ENCODE measurements at regions not wholly inside any gene's neighbourhood (a gene's known extent, or its start where the extent isn't known, plus 50 kb on each side); places are given as distances from the start of the nearest gene placed in this dataset.

GRCh38 chr6:169841251-169841650 lies 89.8 kb downstream of the ERMARD start:
- H3K36me3 ChIP-seq: no peaks in the 10 kb centered on the region
- H3K4me1 ChIP-seq (ENCODE audit: low read depth): no peaks in the 10 kb centered on the region
- H3K27me3 ChIP-seq: no peaks in the 10 kb centered on the region
- no peak for TF ChIP-seq CTCF (IDR thresholded peaks at IDR 0.05; ENCODE audit: low read depth, low read length)
- no peak overlapping the region for H3K4me3 ChIP-seq
- H3K9me3 ChIP-seq (ENCODE audit: low read depth): no peaks in the 10 kb centered on the region
- H3K27ac ChIP-seq: no peak overlapping the region
- no peak for DNase-seq (ENCODE audit: low read depth in 1 of 2, low spot score in 1 of 2)

- TF ChIP-seq CTCF (IDR thresholded peaks at IDR 0.05; ENCODE audit: low read depth, low read length): no peak
- no peak for DNase-seq (ENCODE audit: low read depth in 1 of 2, low spot score in 1 of 2)
- H3K4me3 ChIP-seq: no peak overlapping the region
Observed at GRCh38 chr6:169839898-169840631, 88.6 kb downstream of the ERMARD start.

GRCh38 chr6:169839493-169839892 lies 88.1 kb downstream of the ERMARD start:
- H3K9me3 ChIP-seq (ENCODE audit: low read depth): no peaks in the 10 kb centered on the region
- no peak for DNase-seq (ENCODE audit: low read depth in 1 of 2, low spot score in 1 of 2)
- H3K27ac ChIP-seq: no peak overlapping the region
- no peak for TF ChIP-seq CTCF (IDR thresholded peaks at IDR 0.05; ENCODE audit: low read depth, low read length)
- H3K36me3 ChIP-seq: no peaks in the 10 kb centered on the region
- no peak overlapping the region for H3K4me3 ChIP-seq
- H3K4me1 ChIP-seq (ENCODE audit: low read depth): no peaks in the 10 kb centered on the region
- no peaks in the 10 kb centered on the region for H3K27me3 ChIP-seq

More at GRCh38 chr6:169839898-169840631, 88.6 kb downstream of the ERMARD start:
- Histone ChIP-seq H3K27me3 (no peaks in the 10 kb centered on the region), H3K4me1 (ENCODE audit: low read depth) (no peaks in the 10 kb centered on the region), H3K36me3 (no peaks in the 10 kb centered on the region), H3K9me3 (ENCODE audit: low read depth) (no peaks in the 10 kb centered on the region), H3K27ac (no peak overlapping the region)

- H3K9me3 ChIP-seq (ENCODE audit: low read depth): no peaks in the 10 kb centered on the region
- H3K36me3 ChIP-seq: no peaks in the 10 kb centered on the region
- no peak overlapping the region for H3K4me3 ChIP-seq
- DNase-seq (ENCODE audit: low read depth in 1 of 2, low spot score in 1 of 2): no peak
- H3K4me1 ChIP-seq (ENCODE audit: low read depth): no peaks in the 10 kb centered on the region
- no peaks in the 10 kb centered on the region for H3K27me3 ChIP-seq
- no peak for TF ChIP-seq CTCF (IDR thresholded peaks at IDR 0.05; ENCODE audit: low read depth, low read length)
- H3K27ac ChIP-seq: no peak overlapping the region
Observed at GRCh38 chr6:169839029-169839481, 87.6 kb downstream of the ERMARD start.

- DNase-seq (ENCODE audit: low read depth in 1 of 2, low spot score in 1 of 2): no peak
- no peaks in the 10 kb centered on the region for H3K4me1 ChIP-seq (ENCODE audit: low read depth)
- no peak overlapping the region for H3K27ac ChIP-seq
- H3K4me3 ChIP-seq: no peak overlapping the region
- no peak for TF ChIP-seq CTCF (IDR thresholded peaks at IDR 0.05; ENCODE audit: low read depth, low read length)
- no peaks in the 10 kb centered on the region for H3K27me3 ChIP-seq
- H3K36me3 ChIP-seq: no peaks in the 10 kb centered on the region
- no peaks in the 10 kb centered on the region for H3K9me3 ChIP-seq (ENCODE audit: low read depth)
Observed at GRCh38 chr6:169838346-169839028, 87.1 kb downstream of the ERMARD start.
